Smooth muscle cell (in vitro differentiated cells): ENCODE measurements at regions not wholly inside any gene's neighbourhood (a gene's known extent, or its start where the extent isn't known, plus 50 kb on each side); places are given as distances from the start of the nearest gene placed in this dataset.

Experiments
- DNase-seq: peaks from one replicate; lab custom pipeline; 2025; ENCODE audit not compliant: unreplicated experiment; lab: John Stamatoyannopoulos, UW
- H2AFZ ChIP-seq: fragments of 200-600 bp; sonication (generic); 2 replicates; pipeline ENCODE4 v1.6.0; 2016; ENCODE audit warnings: antibody characterized with exemption, low read depth, mild to moderate bottlenecking
- H3F3A ChIP-seq: fragments of 200-600 bp; sonication (generic); 2 replicates; pipeline ENCODE4 v1.6.0; 2017; ENCODE audit warnings: antibody characterized with exemption, low read depth
- H3K27ac ChIP-seq: fragments of 200-600 bp; sonication (generic); 2 replicates; pipeline ENCODE4 v1.5.1; 2016; ENCODE audit warnings: low read depth, mild to moderate bottlenecking
- H3K27me3 ChIP-seq: fragments of 200-600 bp; sonication (generic); 2 replicates; pipeline ENCODE4 v1.6.1; 2016; ENCODE audit warnings: low read depth, mild to moderate bottlenecking
- H3K36me3 ChIP-seq: fragments of 200-600 bp; sonication (generic); 2 replicates; pipeline ENCODE4 v1.5.1; 2016; ENCODE audit warnings: low read depth
- H3K4me1 ChIP-seq: fragments of 200-600 bp; sonication (generic); 2 replicates; pipeline ENCODE4 v1.5.1; 2016; ENCODE audit warnings: low read depth
- H3K4me2 ChIP-seq: fragments of 200-600 bp; sonication (generic); 2 replicates; pipeline ENCODE4 v1.6.0; 2016; ENCODE audit warnings: mild to moderate bottlenecking
- H3K4me3 ChIP-seq: fragments of 200-600 bp; sonication (generic); 2 replicates; pipeline ENCODE4 v1.5.1; 2016; ENCODE audit warnings: mild to moderate bottlenecking
- H3K79me2 ChIP-seq: fragments of 200-600 bp; sonication (generic); 2 replicates; pipeline ENCODE4 v1.6.0; 2016; ENCODE audit warnings: low read depth, mild to moderate bottlenecking
- H3K9ac ChIP-seq: fragments of 200-600 bp; sonication (generic); 2 replicates; pipeline ENCODE4 v1.6.0; 2016; ENCODE audit warnings: low read depth
- H3K9me3 ChIP-seq: fragments of 200-600 bp; sonication (generic); replicated peaks from 2 replicates; pipeline ENCODE4 v1.5.1; 2016; ENCODE audit warnings: low read depth
- H4K20me1 ChIP-seq: fragments of 200-600 bp; sonication (generic); 2 replicates; pipeline ENCODE4 v1.6.0; 2016; ENCODE audit warnings: low read depth
- WGBS: methylation state at CpG from one replicate; pipeline ENCODE4 v1.1.7; 2016; ENCODE audit warnings: low lambda C conversion rate; 5-methylcytosine and 5-hydroxymethylcytosine counted together
- TF ChIP-seq, protein P1 (sequence below): fragments of 200-600 bp; sonication (generic); IDR thresholded peaks from 2 replicates; pipeline ENCODE4 v1.5.1; 2017; ENCODE audit warnings: borderline replicate concordance, mild to moderate bottlenecking, antibody characterized with exemption; ENCODE audit not compliant: insufficient read depth, poor library complexity, severe bottlenecking

DNA sequence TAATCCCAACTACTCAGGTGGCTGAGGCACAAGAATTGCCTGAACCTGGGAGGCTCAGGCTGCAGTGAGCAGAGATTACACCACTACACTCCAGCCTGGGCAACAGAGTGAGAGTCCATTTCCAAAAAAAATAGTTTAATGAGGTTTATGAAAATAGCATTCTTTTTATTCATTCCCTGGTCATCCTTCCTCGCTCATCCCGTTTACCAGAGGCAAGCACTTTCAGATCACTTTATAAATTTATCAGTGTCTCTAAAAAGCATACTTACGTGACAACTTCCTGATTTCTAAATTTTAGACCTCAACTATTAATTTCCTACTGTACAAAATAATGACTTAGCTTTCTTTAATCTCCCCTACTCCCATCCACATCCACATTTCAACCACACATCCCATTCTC lies 864.8 kb downstream of the EPHA4 start:
- WGBS: 91% methylated on average over 3 of the region's 3 CpGs
- TF ChIP-seq, protein P1, sequence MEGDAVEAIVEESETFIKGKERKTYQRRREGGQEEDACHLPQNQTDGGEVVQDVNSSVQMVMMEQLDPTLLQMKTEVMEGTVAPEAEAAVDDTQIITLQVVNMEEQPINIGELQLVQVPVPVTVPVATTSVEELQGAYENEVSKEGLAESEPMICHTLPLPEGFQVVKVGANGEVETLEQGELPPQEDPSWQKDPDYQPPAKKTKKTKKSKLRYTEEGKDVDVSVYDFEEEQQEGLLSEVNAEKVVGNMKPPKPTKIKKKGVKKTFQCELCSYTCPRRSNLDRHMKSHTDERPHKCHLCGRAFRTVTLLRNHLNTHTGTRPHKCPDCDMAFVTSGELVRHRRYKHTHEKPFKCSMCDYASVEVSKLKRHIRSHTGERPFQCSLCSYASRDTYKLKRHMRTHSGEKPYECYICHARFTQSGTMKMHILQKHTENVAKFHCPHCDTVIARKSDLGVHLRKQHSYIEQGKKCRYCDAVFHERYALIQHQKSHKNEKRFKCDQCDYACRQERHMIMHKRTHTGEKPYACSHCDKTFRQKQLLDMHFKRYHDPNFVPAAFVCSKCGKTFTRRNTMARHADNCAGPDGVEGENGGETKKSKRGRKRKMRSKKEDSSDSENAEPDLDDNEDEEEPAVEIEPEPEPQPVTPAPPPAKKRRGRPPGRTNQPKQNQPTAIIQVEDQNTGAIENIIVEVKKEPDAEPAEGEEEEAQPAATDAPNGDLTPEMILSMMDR: no peak

DNA sequence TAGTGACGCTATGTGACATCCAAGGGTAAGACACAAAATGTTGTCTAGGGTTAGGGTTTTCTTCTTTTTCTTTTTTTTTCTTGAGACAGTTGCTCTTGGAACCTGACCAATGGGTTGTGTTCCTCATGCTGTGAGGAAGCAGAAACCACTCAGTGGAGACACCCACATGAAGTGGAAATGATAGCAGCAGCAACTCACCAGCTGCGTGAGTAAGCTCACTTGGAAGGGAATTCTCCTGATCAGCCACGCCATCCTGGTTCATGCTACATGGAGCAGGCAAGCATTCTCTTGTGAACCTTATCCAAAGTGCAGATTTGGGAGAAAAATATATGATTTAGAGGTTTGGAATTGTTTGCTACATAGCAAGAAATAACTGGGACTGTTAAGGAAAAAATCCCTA lies 863.7 kb downstream of the EPHA4 start:
- H2AFZ ChIP-seq: no peak overlapping the region
- no peaks in the 10 kb centered on the region for H3K36me3 ChIP-seq
- TF ChIP-seq, protein P1: no peak
- no peak overlapping the region for H3K4me2 ChIP-seq
- no peaks in the 10 kb centered on the region for H3K79me2 ChIP-seq
- H3K4me3 ChIP-seq: no peak overlapping the region
- H3F3A ChIP-seq: no peaks in the 10 kb centered on the region
- 90% methylated on average over 3 of the region's 3 CpGs for WGBS
- H3K9me3 ChIP-seq: no peaks in the 10 kb centered on the region
- no peak overlapping the region for H3K27ac ChIP-seq
- no peak overlapping the region for H3K9ac ChIP-seq
- H4K20me1 ChIP-seq: no peaks in the 10 kb centered on the region
- peaks cover 10% of the 10 kb centered on the region for H3K4me1 ChIP-seq
- DNase-seq: no peak
- H3K27me3 ChIP-seq: no peaks in the 10 kb centered on the region

More for the DNA sequence above, 864.8 kb downstream of the EPHA4 start:
- no peak for DNase-seq
- Histone ChIP-seq H3K27me3 (no peaks in the 10 kb centered on the region), H3K79me2 (no peaks in the 10 kb centered on the region), H3K4me2 (no peak overlapping the region), H3K4me3 (no peak overlapping the region), H3K27ac (no peak overlapping the region), H3K4me1 (peaks cover 10% of the 10 kb centered on the region), H3K9me3 (no peaks in the 10 kb centered on the region), H3K36me3 (no peaks in the 10 kb centered on the region), H3F3A (no peaks in the 10 kb centered on the region), H3K9ac (no peak overlapping the region), H4K20me1 (no peaks in the 10 kb centered on the region), H2AFZ (no peak overlapping the region)

DNA sequence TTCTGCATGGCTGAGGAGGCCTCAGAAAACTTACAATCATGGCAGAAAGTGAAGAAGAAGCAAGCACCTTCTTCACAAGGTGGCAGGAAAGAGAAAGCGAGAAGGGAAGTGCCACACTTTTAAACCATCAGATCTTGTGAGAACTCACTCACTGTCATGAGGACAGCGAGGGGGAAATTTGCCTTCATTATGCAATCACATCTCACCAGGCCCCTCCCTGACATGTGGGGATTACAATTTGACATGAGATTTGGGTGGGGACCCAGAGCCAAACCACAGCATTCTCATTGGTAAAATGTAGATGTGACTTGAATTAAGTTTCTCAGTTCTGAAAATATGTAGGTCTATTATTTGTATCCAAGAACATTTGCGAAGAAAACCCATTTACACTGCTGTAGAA lies 854.8 kb downstream of the EPHA4 start:
- H3K27ac ChIP-seq: no peak overlapping the region
- H3K79me2 ChIP-seq: no peaks in the 10 kb centered on the region
- H4K20me1 ChIP-seq: no peaks in the 10 kb centered on the region
- no peaks in the 10 kb centered on the region for H3K4me1 ChIP-seq
- WGBS: 91% methylated on average over 3 of the region's 3 CpGs
- no peaks in the 10 kb centered on the region for H3F3A ChIP-seq
- H2AFZ ChIP-seq: no peak overlapping the region
- TF ChIP-seq, protein P1: no peak
- DNase-seq: no peak
- no peak overlapping the region for H3K9ac ChIP-seq
- no peaks in the 10 kb centered on the region for H3K27me3 ChIP-seq
- H3K4me2 ChIP-seq: no peak overlapping the region
- no peaks in the 10 kb centered on the region for H3K36me3 ChIP-seq
- no peaks in the 10 kb centered on the region for H3K9me3 ChIP-seq
- H3K4me3 ChIP-seq: no peak overlapping the region

DNA sequence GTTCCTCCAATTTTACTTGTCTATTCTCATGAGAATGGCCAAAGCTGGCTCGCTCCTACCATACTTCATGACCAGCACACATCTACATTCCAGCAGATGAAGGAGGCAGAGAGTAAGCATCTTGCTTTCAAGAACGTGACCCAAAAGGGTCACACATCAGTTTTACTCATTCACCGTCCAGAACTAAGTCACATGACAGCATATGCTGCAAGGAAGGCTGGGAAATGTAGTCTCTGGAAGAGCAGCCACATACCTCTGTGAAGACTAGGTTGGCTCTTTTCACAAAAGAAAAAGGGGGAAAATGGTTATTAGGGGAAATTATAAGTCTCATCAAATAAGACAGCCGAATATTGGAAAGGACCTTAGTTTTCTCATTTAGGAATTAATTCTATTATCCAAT lies 835.3 kb downstream of the EPHA4 start:
- no peaks in the 10 kb centered on the region for H3K36me3 ChIP-seq
- no peak overlapping the region for H3K4me2 ChIP-seq
- no peaks in the 10 kb centered on the region for H3K79me2 ChIP-seq
- no peaks in the 10 kb centered on the region for H3K27me3 ChIP-seq
- H3F3A ChIP-seq: no peaks in the 10 kb centered on the region
- H3K4me1 ChIP-seq: no peaks in the 10 kb centered on the region
- WGBS: 71% methylated on average over 4 of the region's 4 CpGs
- H4K20me1 ChIP-seq: no peaks in the 10 kb centered on the region
- no peak overlapping the region for H3K27ac ChIP-seq
- peaks cover 5% of the 10 kb centered on the region for H3K9me3 ChIP-seq
- DNase-seq: no peak
- no peak overlapping the region for H3K4me3 ChIP-seq
- H3K9ac ChIP-seq: no peak overlapping the region
- TF ChIP-seq, protein P1: no peak
- H2AFZ ChIP-seq: no peak overlapping the region
